ENCODE measurements at regions not wholly inside any gene's neighbourhood (a gene's known extent, or its start where the extent isn't known, plus 50 kb on each side); places are given as distances from the start of the nearest gene placed in this dataset.

DNA sequence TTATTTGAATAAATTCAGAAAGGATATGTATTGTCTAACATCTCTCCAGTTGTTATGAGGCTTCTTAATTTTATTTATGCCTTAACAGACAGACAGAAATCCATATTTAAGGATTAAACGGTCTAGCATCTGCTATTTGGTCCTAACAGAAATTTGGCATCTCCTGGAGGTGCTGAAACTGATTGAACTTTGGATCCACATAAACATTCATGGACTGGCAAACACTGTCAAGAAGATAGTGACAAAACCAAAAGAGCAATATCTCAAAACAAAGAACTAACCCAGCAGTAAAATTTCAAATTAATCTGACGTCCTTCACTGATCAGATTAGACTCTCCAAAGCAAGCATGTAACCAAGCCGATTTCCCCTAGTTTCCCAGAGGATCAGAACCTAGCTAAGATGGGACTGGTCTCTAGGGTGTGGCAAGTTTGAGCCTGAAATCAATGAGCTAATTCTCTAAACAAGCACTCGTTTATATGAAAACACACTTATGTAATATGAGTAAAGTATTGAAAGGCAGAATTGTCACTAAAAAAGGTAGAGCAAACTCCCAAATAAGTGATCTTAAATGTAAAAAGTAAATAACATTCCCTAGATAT, 139.5 kb downstream of the NOL4 start:
- TF ChIP-seq ZNF274 (IDR thresholded peaks at IDR 0.05; ENCODE audit: low read depth, low read length) (no peak), YY1 (IDR thresholded peaks at IDR 0.05; ENCODE audit: insufficient read depth, insufficient read length) (no peak), SUZ12 (IDR thresholded peaks at IDR 0.05; ENCODE audit: extremely low read depth, insufficient read depth, insufficient read length) (no peak)

Measured in NT2/D1 (cell line).